DMS 273 (cell line): ENCODE measurements at regions not wholly inside any gene's neighbourhood (a gene's known extent, or its start where the extent isn't known, plus 50 kb on each side); places are given as distances from the start of the nearest gene placed in this dataset.
A peak's percentile ranks its signal among the peaks of the same experiment; 100 is the strongest.

ENCODE experiments used
- DNase-seq: peaks from one replicate; lab custom pipeline; 2025; ENCODE audit not compliant: unreplicated experiment; lab: John Stamatoyannopoulos, UW

DNA sequence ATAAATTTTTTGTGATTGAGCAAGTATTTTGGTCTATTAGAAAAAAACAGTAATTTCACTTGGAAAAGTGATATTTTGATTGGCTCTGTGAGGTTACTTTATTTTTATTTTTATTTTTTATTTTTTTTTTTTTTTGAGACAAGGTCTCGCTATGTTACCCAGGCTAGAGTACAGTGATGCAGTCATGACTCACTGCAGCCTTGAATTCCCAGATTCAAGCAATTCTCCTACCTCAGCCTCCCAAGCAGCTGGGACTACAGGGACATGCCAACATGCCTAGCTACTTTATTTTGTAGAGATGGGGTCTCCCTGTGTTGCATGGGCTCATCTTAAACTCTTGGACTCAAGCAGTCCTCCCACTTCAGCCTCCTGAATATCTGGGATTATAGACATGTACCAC lies 60.9 kb upstream of the MGAT5 start:
- DNase-seq = no peak

DNA sequence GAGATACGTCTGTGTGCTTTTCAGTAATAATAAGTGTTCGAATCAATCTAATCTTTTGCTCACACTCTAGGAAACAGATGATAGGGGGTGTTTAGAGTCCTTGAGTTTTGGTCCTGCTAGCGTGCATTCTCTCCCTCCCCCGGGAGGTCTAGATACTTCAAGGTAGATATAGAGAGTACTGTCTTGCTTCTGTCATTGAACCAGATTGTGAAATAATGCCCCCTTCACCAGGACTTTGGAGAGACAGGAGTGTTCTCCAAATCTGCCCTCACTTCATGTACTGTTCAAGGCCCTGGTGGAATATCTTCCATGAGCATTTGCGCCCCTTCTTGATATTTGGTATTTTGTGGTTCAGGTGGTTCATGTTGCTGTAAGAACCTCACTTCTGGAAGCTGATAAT lies 59.4 kb upstream of the MGAT5 start:
- DNase-seq = no peak

DNA sequence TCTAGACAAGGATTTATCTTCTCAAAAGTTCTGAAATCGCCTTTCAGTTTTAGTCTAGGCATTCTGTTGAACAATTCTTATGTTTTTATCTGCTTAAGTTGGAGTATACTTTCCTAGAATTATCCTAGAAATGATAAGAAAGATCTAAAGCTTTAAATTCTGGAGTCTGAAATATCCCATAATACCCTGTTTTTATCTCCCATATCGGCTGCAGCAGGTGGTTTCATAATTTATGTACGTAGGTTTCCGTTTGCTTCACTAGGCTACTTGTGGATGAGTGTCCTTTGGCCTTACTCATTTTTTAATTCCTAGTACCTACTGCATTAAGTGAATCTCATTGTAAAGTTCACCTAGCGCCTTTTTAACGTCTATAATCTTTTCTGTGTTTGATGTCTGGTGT lies 58.5 kb upstream of the MGAT5 start:
- no peak for DNase-seq

GRCh38 chr2:134197445-134197844 lies 56.4 kb upstream of the MGAT5 start:
- no peak for DNase-seq

- DNase-seq = peak; percentile 8
These were observed 55.8 kb upstream of the MGAT5 start for GRCh38 chr2:134198006-134198634.

- DNase-seq = no peak
These were observed 54.7 kb upstream of the MGAT5 start for GRCh38 chr2:134199123-134199522.

- no peak for DNase-seq
These were observed 53.7 kb upstream of the MGAT5 start for GRCh38 chr2:134200036-134200618.

DNA sequence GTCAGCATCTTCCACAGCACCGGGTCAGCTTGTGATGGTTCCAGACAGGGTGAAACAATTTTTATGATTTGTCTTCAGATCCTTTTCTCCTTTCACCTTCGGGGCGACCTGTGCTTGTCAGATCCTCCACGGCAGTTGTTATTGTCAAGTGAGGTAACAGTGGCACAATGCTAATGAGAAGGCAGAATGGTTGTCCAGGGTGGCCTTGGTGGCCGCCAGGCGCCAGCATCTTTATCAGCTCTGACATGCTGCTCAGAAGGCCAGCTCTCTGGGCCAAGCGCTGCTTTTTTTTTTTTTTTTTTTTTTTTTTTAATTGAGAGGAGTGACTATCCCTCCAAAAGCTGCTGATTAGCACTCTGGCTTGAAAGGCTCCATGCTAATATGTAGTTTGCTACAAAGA lies 52.3 kb upstream of the MGAT5 start:
- DNase-seq = no peak

- no peak for DNase-seq
These were observed 51.5 kb upstream of the MGAT5 start for GRCh38 chr2:134202371-134202770.

- DNase-seq = no peak
These were observed 50.7 kb upstream of the MGAT5 start for GRCh38 chr2:134203175-134203574.
